ENCODE measurements at regions not wholly inside any gene's neighbourhood (a gene's known extent, or its start where the extent isn't known, plus 50 kb on each side); places are given as distances from the start of the nearest gene placed in this dataset.

DNA sequence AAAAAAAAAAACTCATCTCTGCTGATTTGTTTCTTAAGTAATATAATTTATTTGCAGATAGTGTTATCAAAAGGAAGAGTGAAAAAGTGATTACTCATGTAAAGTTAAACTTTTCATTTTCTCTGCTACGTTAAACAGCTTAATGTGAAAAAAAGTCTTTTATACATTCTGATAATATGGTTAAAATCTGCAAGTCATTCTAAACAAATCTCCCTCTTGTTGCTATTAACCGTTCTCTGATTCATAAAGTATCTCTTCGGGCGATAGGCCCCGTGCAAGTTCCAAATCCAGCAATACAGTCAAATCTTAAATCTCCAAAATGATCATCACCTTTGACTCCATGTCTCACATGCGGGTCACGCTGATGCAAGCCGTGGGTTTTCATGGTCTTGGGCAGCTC, 732.0 kb downstream of the TAF11L14 start:
- CTCF ChIA-PET, result no interaction called here

GRCh38 chr5:18370531-18370930, 736.3 kb downstream of the TAF11L14 start:
- CTCF ChIA-PET, result no interaction called here
- TF ChIP-seq SIN3A (IDR thresholded peaks at IDR 0.05; ENCODE audit: borderline replicate concordance, insufficient read depth, low read depth, low read length), result no peak
- TF ChIP-seq POLR2AphosphoS5 (IDR thresholded peaks at IDR 0.05; ENCODE audit: low read depth, low read length), result no peak
- TF ChIP-seq, protein P1, sequence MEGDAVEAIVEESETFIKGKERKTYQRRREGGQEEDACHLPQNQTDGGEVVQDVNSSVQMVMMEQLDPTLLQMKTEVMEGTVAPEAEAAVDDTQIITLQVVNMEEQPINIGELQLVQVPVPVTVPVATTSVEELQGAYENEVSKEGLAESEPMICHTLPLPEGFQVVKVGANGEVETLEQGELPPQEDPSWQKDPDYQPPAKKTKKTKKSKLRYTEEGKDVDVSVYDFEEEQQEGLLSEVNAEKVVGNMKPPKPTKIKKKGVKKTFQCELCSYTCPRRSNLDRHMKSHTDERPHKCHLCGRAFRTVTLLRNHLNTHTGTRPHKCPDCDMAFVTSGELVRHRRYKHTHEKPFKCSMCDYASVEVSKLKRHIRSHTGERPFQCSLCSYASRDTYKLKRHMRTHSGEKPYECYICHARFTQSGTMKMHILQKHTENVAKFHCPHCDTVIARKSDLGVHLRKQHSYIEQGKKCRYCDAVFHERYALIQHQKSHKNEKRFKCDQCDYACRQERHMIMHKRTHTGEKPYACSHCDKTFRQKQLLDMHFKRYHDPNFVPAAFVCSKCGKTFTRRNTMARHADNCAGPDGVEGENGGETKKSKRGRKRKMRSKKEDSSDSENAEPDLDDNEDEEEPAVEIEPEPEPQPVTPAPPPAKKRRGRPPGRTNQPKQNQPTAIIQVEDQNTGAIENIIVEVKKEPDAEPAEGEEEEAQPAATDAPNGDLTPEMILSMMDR (IDR thresholded peaks at IDR 0.05), result no peak
- no peak for TF ChIP-seq REST (IDR thresholded peaks at IDR 0.05; ENCODE audit: insufficient read depth in 1 of 2, low read depth in 2 of 2, low read length in 1 of 2)
- no peak for TF ChIP-seq TCF7L2 (IDR thresholded peaks at IDR 0.05; ENCODE audit: low read depth, low read length)
- Histone ChIP-seq H3K36me3 (ENCODE audit: control insufficient read depth, insufficient read depth, low read length) (no peaks in the 10 kb centered on the region), H3K27me3 (ENCODE audit: control insufficient read depth, insufficient read depth, low read length) (no peaks in the 10 kb centered on the region), H3K27ac (ENCODE audit: low read length) (no peak overlapping the region), H3K4me3 (ENCODE audit: low read depth in 2 of 2, low read length in 2 of 2) (no peak overlapping the region), H3K9me3 (ENCODE audit: control insufficient read depth, insufficient read depth, low read depth, low read length) (no peaks in the 10 kb centered on the region), H3K4me1 (ENCODE audit: control insufficient read depth, insufficient read depth, low read length) (no peaks in the 10 kb centered on the region)
- BruUV-seq (replicated peaks), result no TSS peak
- POLR2A ChIA-PET, result no interaction called here
- ATAC-seq (no peak), DNase-seq (ENCODE audit: low read depth, low spot score) (no peak)
- in situ Hi-C loops (cut with HindIII; ENCODE audit: low pct_unique_long_range_greater_than_20kb, low sequenced_read_pairs) (no loop called here), intact Hi-C loops (cut with micrococcal nuclease; ENCODE audit: unreplicated experiment) (no loop called here)

More for the DNA sequence above, 732.0 kb downstream of the TAF11L14 start:
- TF ChIP-seq SIN3A (IDR thresholded peaks at IDR 0.05; ENCODE audit: borderline replicate concordance, insufficient read depth, low read depth, low read length), result no peak
- no peak for TF ChIP-seq POLR2AphosphoS5 (IDR thresholded peaks at IDR 0.05; ENCODE audit: low read depth, low read length)
- no peak for TF ChIP-seq TCF7L2 (IDR thresholded peaks at IDR 0.05; ENCODE audit: low read depth, low read length)
- TF ChIP-seq, protein P1 (IDR thresholded peaks at IDR 0.05), result no peak
- TF ChIP-seq REST (IDR thresholded peaks at IDR 0.05; ENCODE audit: insufficient read depth in 1 of 2, low read depth in 2 of 2, low read length in 1 of 2), result no peak
- Histone ChIP-seq H3K4me3 (ENCODE audit: low read depth in 2 of 2, low read length in 2 of 2) (no peak overlapping the region), H3K9me3 (ENCODE audit: control insufficient read depth, insufficient read depth, low read depth, low read length) (no peaks in the 10 kb centered on the region), H3K4me1 (ENCODE audit: control insufficient read depth, insufficient read depth, low read length) (no peaks in the 10 kb centered on the region), H3K36me3 (ENCODE audit: control insufficient read depth, insufficient read depth, low read length) (no peaks in the 10 kb centered on the region), H3K27me3 (ENCODE audit: control insufficient read depth, insufficient read depth, low read length) (no peaks in the 10 kb centered on the region), H3K27ac (ENCODE audit: low read length) (no peak overlapping the region)
- in situ Hi-C loops (cut with HindIII; ENCODE audit: low pct_unique_long_range_greater_than_20kb, low sequenced_read_pairs), result no loop called here
- no TSS peak for BruUV-seq (replicated peaks)
- POLR2A ChIA-PET, result no interaction called here
- intact Hi-C loops (cut with micrococcal nuclease; ENCODE audit: unreplicated experiment), result no loop called here
- ATAC-seq (no peak), DNase-seq (ENCODE audit: low read depth, low spot score) (no peak)
